ENCODE measurements at regions not wholly inside any gene's neighbourhood (a gene's known extent, or its start where the extent isn't known, plus 50 kb on each side); places are given as distances from the start of the nearest gene placed in this dataset.

- no peaks in the 10 kb centered on the region for H4K20me1 ChIP-seq (replicated peaks in 1 of 2; ENCODE audit: control insufficient read depth in 1 of 2, insufficient read depth in 2 of 2, low read length in 2 of 2)
- FAIRE-seq (no peak), DNase-seq (ENCODE audit: low read depth in 1 of 2, low spot score in 2 of 2) (no peak)
- H3K4me3 ChIP-seq (ENCODE audit: extremely low read depth in 1 of 4, insufficient read depth in 2 of 4, low read depth in 3 of 4, low read length in 4 of 4) = no peak overlapping the region
- H3K56ac ChIP-seq (replicated peaks; ENCODE audit: insufficient read length, low read depth, low read length) = no peak overlapping the region
- H2AFZ ChIP-seq (ENCODE audit: low read length) = no peak overlapping the region
- H3K9ac ChIP-seq (replicated peaks in 1 of 4; ENCODE audit: extremely low read depth in 1 of 4, low read depth in 3 of 4, low read length in 3 of 4) = no peak overlapping the region
- no peak overlapping the region for H3K27ac ChIP-seq (ENCODE audit: low read depth, low read length)
- no peak overlapping the region for H3K4ac ChIP-seq (replicated peaks; ENCODE audit: insufficient read length, low read depth, low read length)
- H3K14ac ChIP-seq (ENCODE audit: insufficient read length) = no peak overlapping the region
- no peak overlapping the region for H2BK5ac ChIP-seq (ENCODE audit: low read depth, low read length)
- H2BK20ac ChIP-seq (ENCODE audit: low read length) = no peak overlapping the region
- no peak overlapping the region for H4K8ac ChIP-seq (ENCODE audit: extremely low read depth, insufficient read depth, low read length)
- ChIA-PET CTCF (ENCODE audit: partially characterized antibody) (no interaction called here), POLR2A (ENCODE audit: partially characterized antibody) (no interaction called here)
- H3K23ac ChIP-seq (ENCODE audit: insufficient read length) = no peak overlapping the region
- H2AK5ac ChIP-seq (ENCODE audit: low read depth, low read length) = no peak overlapping the region
- H2BK12ac ChIP-seq (ENCODE audit: low read depth, low read length) = no peak overlapping the region
- H2BK120ac ChIP-seq (replicated peaks; ENCODE audit: low read depth, low read length) = no peak overlapping the region
- no peak overlapping the region for H4K91ac ChIP-seq (replicated peaks; ENCODE audit: insufficient read length, low read length)
- WGBS, 2 experiments (ENCODE audit: extremely low coverage in 1 of 2, insufficient coverage in 1 of 2, insufficient read length in 1 of 2, insufficient replicate concordance in 2 of 2, low coverage in 1 of 2, low lambda C conversion rate in 2 of 2, missing lambda C conversion rate in 1 of 2) = 96% methylated on average over 9 of the region's 9 CpGs; no CpG with 5 or more reads in 1 of the 2 experiments
- H3K23me2 ChIP-seq (ENCODE audit: low read depth, low read length) = no peaks in the 10 kb centered on the region
- H3K18ac ChIP-seq (ENCODE audit: extremely low read depth, low read length) = no peak overlapping the region
- H3K36me3 ChIP-seq (ENCODE audit: control insufficient read depth in 2 of 4, insufficient read depth in 4 of 4, low read length in 3 of 4) = no peaks in the 10 kb centered on the region
- no peak overlapping the region for H3K4me2 ChIP-seq (ENCODE audit: insufficient read depth in 1 of 2, low read depth in 2 of 2, low read length in 2 of 2)
- H3K4me1 ChIP-seq (replicated peaks in 1 of 4; ENCODE audit: control insufficient read depth in 3 of 4, insufficient read depth in 4 of 4, low read length in 3 of 4) = no peaks in the 10 kb centered on the region
- H3K27me3 ChIP-seq (replicated peaks in 1 of 4; ENCODE audit: control insufficient read depth in 3 of 4, extremely low read depth in 1 of 4, insufficient read depth in 3 of 4, low read length in 3 of 4) = no peaks in the 10 kb centered on the region
- H2BK15ac ChIP-seq (ENCODE audit: low read length) = no peak overlapping the region
- H3K79me2 ChIP-seq (ENCODE audit: control insufficient read depth in 1 of 2, insufficient read depth in 2 of 2, low read length in 2 of 2) = no peaks in the 10 kb centered on the region
- H3K79me1 ChIP-seq (ENCODE audit: low read depth, low read length) = no peaks in the 10 kb centered on the region
- H4K5ac ChIP-seq (ENCODE audit: insufficient read length, low read depth, low read length) = no peak overlapping the region
- H3K9me3 ChIP-seq (ENCODE audit: insufficient read depth in 2 of 2, low read depth in 1 of 2, low read length in 1 of 2) = no peaks in the 10 kb centered on the region
- TF ChIP-seq ATF3 (IDR thresholded peaks at IDR 0.05; ENCODE audit: insufficient read depth, low read depth, low read length) (no peak), HDAC2 (IDR thresholded peaks at IDR 0.05; ENCODE audit: borderline replicate concordance in 1 of 2, low read depth in 2 of 2, low read length in 2 of 2) (no peak), KDM5A (IDR thresholded peaks at IDR 0.05; ENCODE audit: low read length) (no peak), RXRA (IDR thresholded peaks at IDR 0.05; ENCODE audit: insufficient read depth, low read depth, low read length) (no peak), JUND (IDR thresholded peaks at IDR 0.05; ENCODE audit: low read length) (no peak)
Observed at GRCh38 chr5:52199833-52200232, 587.9 kb upstream of the ITGA1 start.
